ENCODE measurements at regions not wholly inside any gene's neighbourhood (a gene's known extent, or its start where the extent isn't known, plus 50 kb on each side); places are given as distances from the start of the nearest gene placed in this dataset.
"Not testable (repeated sequence)": the region's sequence is repeated elsewhere in the genome, so short reads cannot be mapped to it uniquely, and the experiment has no call there.

- TF ChIP-seq EP300 (IDR thresholded peaks at IDR 0.05) (no peak), POLR2A (IDR thresholded peaks at IDR 0.05) (no peak), CTCF (IDR thresholded peaks at IDR 0.05) (no peak)
- no peak overlapping the region for H3K4me3 ChIP-seq
- no peaks in the 10 kb centered on the region for H3K9me3 ChIP-seq
- DNase-seq (ENCODE audit: low spot score in 2 of 2) = no peak
- H3K27ac ChIP-seq = no peak overlapping the region
- no peaks in the 10 kb centered on the region for H3K4me1 ChIP-seq
- no peaks in the 10 kb centered on the region for H3K36me3 ChIP-seq
- H3K27me3 ChIP-seq = no peaks in the 10 kb centered on the region
- WGBS, 2 donors = 90 to 93% methylated on average over 4 of the region's 4 CpGs
These were observed 86.3 kb upstream of the KCND2 start for GRCh38 chr7:120186688-120187087.

- no peaks in the 10 kb centered on the region for H3K9me3 ChIP-seq
- H3K27me3 ChIP-seq = no peaks in the 10 kb centered on the region
- no peak overlapping the region for H3K27ac ChIP-seq
- no peaks in the 10 kb centered on the region for H3K36me3 ChIP-seq
- TF ChIP-seq POLR2A (IDR thresholded peaks at IDR 0.05) (no peak), CTCF (IDR thresholded peaks at IDR 0.05) (no peak), EP300 (IDR thresholded peaks at IDR 0.05) (no peak)
- no peak overlapping the region for H3K4me3 ChIP-seq
- no peaks in the 10 kb centered on the region for H3K4me1 ChIP-seq
- DNase-seq (ENCODE audit: low spot score in 2 of 2) = no peak
These were observed 83.4 kb upstream of the KCND2 start for GRCh38 chr7:120189623-120190022.

- no peaks in the 10 kb centered on the region for H3K9me3 ChIP-seq
- no peak overlapping the region for H3K4me3 ChIP-seq
- no peak for TF ChIP-seq EP300 (IDR thresholded peaks at IDR 0.05)
- no peak for TF ChIP-seq POLR2A (IDR thresholded peaks at IDR 0.05)
- no peak for TF ChIP-seq CTCF (IDR thresholded peaks at IDR 0.05)
- no peaks in the 10 kb centered on the region for H3K27me3 ChIP-seq
- no peaks in the 10 kb centered on the region for H3K36me3 ChIP-seq
- no peak for DNase-seq (ENCODE audit: low spot score in 2 of 2)
- no peaks in the 10 kb centered on the region for H3K4me1 ChIP-seq
- H3K27ac ChIP-seq = no peak overlapping the region
These were observed 82.9 kb upstream of the KCND2 start for GRCh38 chr7:120190109-120190508.

- no peak for DNase-seq (ENCODE audit: low spot score in 2 of 2)
- no peak for TF ChIP-seq CTCF (IDR thresholded peaks at IDR 0.05)
- no peak for TF ChIP-seq EP300 (IDR thresholded peaks at IDR 0.05)
- no peak for TF ChIP-seq POLR2A (IDR thresholded peaks at IDR 0.05)
- Histone ChIP-seq H3K4me3 (no peak overlapping the region), H3K4me1 (no peaks in the 10 kb centered on the region), H3K36me3 (no peaks in the 10 kb centered on the region), H3K27ac (no peak overlapping the region), H3K9me3 (no peaks in the 10 kb centered on the region), H3K27me3 (no peaks in the 10 kb centered on the region)
- 70 to 78% methylated on average over 1 of the region's 1 CpG for WGBS, 2 donors
These were observed 82.4 kb upstream of the KCND2 start for GRCh38 chr7:120190566-120190965.

- not testable (repeated sequence) for H3K4me1 ChIP-seq; H3K9me3 ChIP-seq; H3K4me3 ChIP-seq; H3K27me3 ChIP-seq; H3K36me3 ChIP-seq; H3K27ac ChIP-seq; DNase-seq (ENCODE audit: low spot score in 2 of 2)
- WGBS, 2 donors = 91 to 98% methylated on average over 1 of the region's 1 CpG
These were observed 81.6 kb upstream of the KCND2 start for GRCh38 chr7:120191423-120191822.

GRCh38 chr7:120201290-120201689 is 71.7 kb upstream of the KCND2 start:
- Histone ChIP-seq H3K4me3 (no peak overlapping the region), H3K27me3 (no peaks in the 10 kb centered on the region), H3K36me3 (no peaks in the 10 kb centered on the region), H3K9me3 (no peaks in the 10 kb centered on the region), H3K4me1 (no peaks in the 10 kb centered on the region), H3K27ac (no peak overlapping the region)
- WGBS, 2 donors = 76 to 89% methylated on average over 1 of the region's 1 CpG
- no peak for DNase-seq (ENCODE audit: low spot score in 2 of 2)
- TF ChIP-seq EP300 (IDR thresholded peaks at IDR 0.05) (no peak), POLR2A (IDR thresholded peaks at IDR 0.05) (no peak), CTCF (IDR thresholded peaks at IDR 0.05) (no peak)

All from tibial nerve (tissue), 4 donors.